Mucosa of rectum (tissue), 2 donors: ENCODE measurements at regions not wholly inside any gene's neighbourhood (a gene's known extent, or its start where the extent isn't known, plus 50 kb on each side); places are given as distances from the start of the nearest gene placed in this dataset.

Experiments
- H3K27ac ChIP-seq, 2 donors: one replicate each; pipeline ENCODE4 v1.7.0; 2013; ENCODE audit warnings: inconsistent platforms in 2 of 2, low read depth in 2 of 2, low read length in 2 of 2
- H3K27me3 ChIP-seq, 2 donors: one replicate each; pipeline ENCODE4 v1.7.0; 2013; ENCODE audit warnings: low read length in 2 of 2; ENCODE audit not compliant: control insufficient read depth in 2 of 2, insufficient read depth in 2 of 2
- H3K36me3 ChIP-seq, 2 donors: one replicate each; pipeline ENCODE4 v1.7.0; 2013; ENCODE audit warnings: low read length in 2 of 2; ENCODE audit not compliant: control insufficient read depth in 2 of 2, insufficient read depth in 2 of 2
- H3K4me1 ChIP-seq, 2 donors: one replicate each; pipeline ENCODE4 v1.7.0; 2013; ENCODE audit warnings: low read length in 2 of 2, mild to moderate bottlenecking in 1 of 2; ENCODE audit not compliant: control insufficient read depth in 2 of 2, insufficient read depth in 2 of 2
- H3K4me3 ChIP-seq, 2 donors: one replicate each; pipeline ENCODE4 v1.7.0; 2013; ENCODE audit warnings: low read length in 2 of 2
- H3K9ac ChIP-seq, 2 donors: one replicate each; pipeline ENCODE4 v1.7.0; 2013; ENCODE audit warnings: low read length in 2 of 2, low read depth in 1 of 2, mild to moderate bottlenecking in 1 of 2
- H3K9me3 ChIP-seq, 2 donors: one replicate each; pipeline ENCODE4 v1.7.0; 2013; ENCODE audit warnings: low read length in 2 of 2; ENCODE audit not compliant: control insufficient read depth in 2 of 2
- donor health status: healthy.
- donor health status: Normal muscosa, but diverticular disease.

GRCh38 chr13:73827434-73827833, 306.8 kb downstream of the KLF12 start:
- peaks cover 0 to 5% of the 10 kb centered on the region in 2 donors for H3K4me1 ChIP-seq
- H3K9me3 ChIP-seq: no peaks in the 10 kb centered on the region
- H3K27ac ChIP-seq: no peak overlapping the region
- no peak overlapping the region for H3K9ac ChIP-seq
- no peak overlapping the region for H3K4me3 ChIP-seq
- H3K36me3 ChIP-seq: no peaks in the 10 kb centered on the region
- no peaks in the 10 kb centered on the region for H3K27me3 ChIP-seq

- no peak overlapping the region for H3K27ac ChIP-seq
- no peak overlapping the region for H3K9ac ChIP-seq
- no peak overlapping the region for H3K4me3 ChIP-seq
- H3K9me3 ChIP-seq: no peaks in the 10 kb centered on the region
- H3K4me1 ChIP-seq: no peaks in the 10 kb centered on the region
- H3K36me3 ChIP-seq: no peaks in the 10 kb centered on the region
- H3K27me3 ChIP-seq: no peaks in the 10 kb centered on the region
These were observed 309.1 kb downstream of the KLF12 start for GRCh38 chr13:73825143-73825542.

GRCh38 chr13:73822668-73823592, 311.3 kb downstream of the KLF12 start:
- Histone ChIP-seq H3K9me3 (no peaks in the 10 kb centered on the region), H3K27me3 (no peaks in the 10 kb centered on the region), H3K36me3 (no peaks in the 10 kb centered on the region), H3K4me1 (no peaks in the 10 kb centered on the region), H3K27ac (no peak overlapping the region), H3K4me3 (no peak overlapping the region), H3K9ac (no peak overlapping the region)

- Histone ChIP-seq H3K9me3 (no peaks in the 10 kb centered on the region), H3K4me3 (no peak overlapping the region), H3K4me1 (no peaks in the 10 kb centered on the region), H3K27me3 (no peaks in the 10 kb centered on the region), H3K27ac (no peak overlapping the region), H3K9ac (no peak overlapping the region), H3K36me3 (no peaks in the 10 kb centered on the region)
These were observed 313.5 kb downstream of the KLF12 start for GRCh38 chr13:73820688-73821087.

GRCh38 chr13:73820285-73820684, 313.9 kb downstream of the KLF12 start:
- no peaks in the 10 kb centered on the region for H3K36me3 ChIP-seq
- H3K27me3 ChIP-seq: no peaks in the 10 kb centered on the region
- H3K4me1 ChIP-seq: no peaks in the 10 kb centered on the region
- no peak overlapping the region for H3K4me3 ChIP-seq
- no peak overlapping the region for H3K9ac ChIP-seq
- H3K9me3 ChIP-seq: no peaks in the 10 kb centered on the region
- H3K27ac ChIP-seq: no peak overlapping the region

GRCh38 chr13:73819711-73820110, 314.5 kb downstream of the KLF12 start:
- H3K9me3 ChIP-seq: no peaks in the 10 kb centered on the region
- H3K9ac ChIP-seq: no peak overlapping the region
- H3K4me1 ChIP-seq: no peaks in the 10 kb centered on the region
- H3K36me3 ChIP-seq: no peaks in the 10 kb centered on the region
- H3K4me3 ChIP-seq: no peak overlapping the region
- no peak overlapping the region for H3K27ac ChIP-seq
- H3K27me3 ChIP-seq: no peaks in the 10 kb centered on the region

- no peaks in the 10 kb centered on the region for H3K9me3 ChIP-seq
- H3K9ac ChIP-seq: no peak overlapping the region
- no peaks in the 10 kb centered on the region for H3K27me3 ChIP-seq
These were observed 317.5 kb downstream of the KLF12 start for GRCh38 chr13:73816702-73817101.

GRCh38 chr13:73815796-73816195, 318.4 kb downstream of the KLF12 start:
- H3K4me3 ChIP-seq: no peak overlapping the region
- H3K9me3 ChIP-seq: no peaks in the 10 kb centered on the region
- H3K27me3 ChIP-seq: no peaks in the 10 kb centered on the region
- H3K9ac ChIP-seq: no peak overlapping the region
- H3K4me1 ChIP-seq: no peaks in the 10 kb centered on the region
- H3K36me3 ChIP-seq: peaks cover 0 to 5% of the 10 kb centered on the region in 2 donors
- H3K27ac ChIP-seq: no peak overlapping the region

More at GRCh38 chr13:73816702-73817101, 317.5 kb downstream of the KLF12 start:
- no peaks in the 10 kb centered on the region for H3K4me1 ChIP-seq
- no peak overlapping the region for H3K27ac ChIP-seq
- H3K4me3 ChIP-seq: no peak overlapping the region
- H3K36me3 ChIP-seq: peaks cover 0 to 5% of the 10 kb centered on the region in 2 donors

- H3K36me3 ChIP-seq: peaks cover 0 to 5% of the 10 kb centered on the region in 2 donors
- H3K4me1 ChIP-seq: no peaks in the 10 kb centered on the region
- H3K4me3 ChIP-seq: no peak overlapping the region
- no peak overlapping the region for H3K9ac ChIP-seq
- H3K9me3 ChIP-seq: no peaks in the 10 kb centered on the region
- no peaks in the 10 kb centered on the region for H3K27me3 ChIP-seq
- H3K27ac ChIP-seq: no peak overlapping the region
These were observed 323.6 kb downstream of the KLF12 start for GRCh38 chr13:73810647-73811046.

GRCh38 chr13:73809561-73809960, 324.6 kb downstream of the KLF12 start:
- Histone ChIP-seq H3K36me3 (peaks cover 0 to 5% of the 10 kb centered on the region in 2 donors), H3K4me3 (no peak overlapping the region), H3K27ac (no peak overlapping the region), H3K9ac (no peak overlapping the region), H3K4me1 (no peaks in the 10 kb centered on the region), H3K9me3 (no peaks in the 10 kb centered on the region), H3K27me3 (no peaks in the 10 kb centered on the region)
